HEK293T (cell line): ENCODE measurements at regions not wholly inside any gene's neighbourhood (a gene's known extent, or its start where the extent isn't known, plus 50 kb on each side); places are given as distances from the start of the nearest gene placed in this dataset.

Experiments
- CTCF ChIA-PET: fragments of 350-600 bp; formaldehyde crosslinking; extraction: SDS; loops from one replicate; lab custom pipeline; 2021; ENCODE audit warnings: antibody characterized with exemption, inconsistent platforms; lab: Yijun Ruan, JAX
- POLR2A ChIA-PET: fragments of 350-600 bp; formaldehyde crosslinking; extraction: SDS; loops from one replicate; lab custom pipeline; 2020; ENCODE audit warnings: antibody characterized with exemption, inconsistent platforms; lab: Yijun Ruan, JAX
- DNase-seq: peaks from one replicate; pipeline ENCODE4 v3.0.0; 2012; ENCODE audit warnings: mixed read lengths; ENCODE audit errors: extremely low spot score
- ARNT ChIP-seq: fragments of 450-650 bp; IDR thresholded peaks from 2 replicates; pipeline ENCODE4 v1.6.1; 2017; ENCODE audit warnings: mild to moderate bottlenecking
- BHLHE40 ChIP-seq: fragments of 450-650 bp; IDR thresholded peaks from 2 replicates; pipeline ENCODE4 v1.6.1; 2016; ENCODE audit warnings: mild to moderate bottlenecking, moderate library complexity, borderline replicate concordance
- CTBP1 ChIP-seq: fragments of 450-650 bp; IDR thresholded peaks from 2 replicates; pipeline ENCODE4 v1.6.1; 2016; ENCODE audit warnings: borderline replicate concordance
- ELF4 ChIP-seq: fragments of 450-650 bp; IDR thresholded peaks from 2 replicates; pipeline ENCODE4 v1.6.1; 2017; ENCODE audit warnings: antibody characterized with exemption
- FOXA1 ChIP-seq: fragments of 450-650 bp; IDR thresholded peaks from 2 replicates; pipeline ENCODE4 v1.6.1; 2016; ENCODE audit warnings: mild to moderate bottlenecking
- FOXK2 ChIP-seq: fragments of 450-650 bp; IDR thresholded peaks from 2 replicates; pipeline ENCODE4 v1.6.1; 2016; ENCODE audit warnings: mild to moderate bottlenecking
- FOXM1 ChIP-seq: fragments of 450-650 bp; IDR thresholded peaks from 2 replicates; pipeline ENCODE4 v1.6.1; 2017; ENCODE audit warnings: mild to moderate bottlenecking, borderline replicate concordance
- HDGF ChIP-seq: fragments of 450-650 bp; IDR thresholded peaks from 2 replicates; pipeline ENCODE4 v1.6.1; 2017; ENCODE audit warnings: antibody characterized with exemption, borderline replicate concordance
- L3MBTL2 ChIP-seq: fragments of 450-650 bp; conservative IDR thresholded peaks from 2 replicates; pipeline ENCODE4 v1.6.1; 2016; ENCODE audit warnings: mild to moderate bottlenecking
- LEF1 ChIP-seq: fragments of 450-650 bp; IDR thresholded peaks from 2 replicates; pipeline ENCODE4 v1.6.1; 2017; ENCODE audit warnings: mild to moderate bottlenecking, borderline replicate concordance
- NFRKB ChIP-seq: fragments of 450-650 bp; IDR thresholded peaks from 2 replicates; pipeline ENCODE4 v1.6.1; 2016; ENCODE audit warnings: mild to moderate bottlenecking, moderate library complexity
- PKNOX1 ChIP-seq: fragments of 450-650 bp; IDR thresholded peaks from 2 replicates; pipeline ENCODE4 v1.6.1; 2016
- SP1 ChIP-seq: fragments of 450-650 bp; IDR thresholded peaks from 2 replicates; pipeline ENCODE4 v1.6.1; 2017
- SUZ12 ChIP-seq: fragments of 450-650 bp; IDR thresholded peaks from 2 replicates; pipeline ENCODE4 v1.6.1; 2016; ENCODE audit warnings: mild to moderate bottlenecking
- TARDBP ChIP-seq: fragments of 450-650 bp; IDR thresholded peaks from 2 replicates; pipeline ENCODE4 v1.6.1; 2016
- ZNF384 ChIP-seq: fragments of 450-650 bp; IDR thresholded peaks from 2 replicates; pipeline ENCODE4 v1.6.1; 2016

DNA sequence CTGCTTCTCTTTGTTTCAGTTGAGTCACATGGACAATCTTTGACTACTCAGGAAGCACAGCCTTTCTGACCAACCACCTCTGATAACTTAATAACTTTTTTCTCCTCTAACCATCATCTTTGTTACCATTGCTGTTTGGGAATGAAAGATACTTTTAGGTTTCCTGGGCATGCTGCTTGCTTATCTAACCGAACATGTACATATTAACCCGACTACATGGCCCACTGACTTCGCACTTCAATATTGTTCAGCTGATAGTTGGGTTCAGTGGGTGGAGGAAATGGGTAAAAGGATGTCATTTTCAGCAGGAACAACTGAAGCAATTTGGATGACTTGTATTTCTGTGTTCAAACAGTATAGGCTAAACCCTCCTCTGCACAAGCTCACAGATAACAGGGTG, 214.3 kb downstream of the SQOR start:
- CTCF ChIA-PET, result no interaction called here
- POLR2A ChIA-PET, result no interaction called here
- no peak for TF ChIP-seq ARNT
- TF ChIP-seq SP1, result no peak
- no peak for TF ChIP-seq CTBP1
- no peak for TF ChIP-seq FOXA1
- no peak for TF ChIP-seq ZNF384
- TF ChIP-seq HDGF, result no peak
- no peak for TF ChIP-seq NFRKB
- no peak for TF ChIP-seq TARDBP
- no peak for TF ChIP-seq L3MBTL2
- no peak for DNase-seq

- no peak for DNase-seq
- CTCF ChIA-PET, result no interaction called here
- POLR2A ChIA-PET, result no interaction called here
- TF ChIP-seq CTBP1 (no peak), FOXM1 (no peak), BHLHE40 (no peak), ELF4 (no peak), LEF1 (no peak), FOXK2 (no peak), SUZ12 (no peak), FOXA1 (no peak), SP1 (no peak), NFRKB (no peak), L3MBTL2 (no peak), PKNOX1 (no peak), HDGF (no peak), ZNF384 (no peak), TARDBP (no peak), ARNT (no peak)
Observed at GRCh38 chr15:45854455-45855202, 219.8 kb downstream of the SQOR start.

DNA sequence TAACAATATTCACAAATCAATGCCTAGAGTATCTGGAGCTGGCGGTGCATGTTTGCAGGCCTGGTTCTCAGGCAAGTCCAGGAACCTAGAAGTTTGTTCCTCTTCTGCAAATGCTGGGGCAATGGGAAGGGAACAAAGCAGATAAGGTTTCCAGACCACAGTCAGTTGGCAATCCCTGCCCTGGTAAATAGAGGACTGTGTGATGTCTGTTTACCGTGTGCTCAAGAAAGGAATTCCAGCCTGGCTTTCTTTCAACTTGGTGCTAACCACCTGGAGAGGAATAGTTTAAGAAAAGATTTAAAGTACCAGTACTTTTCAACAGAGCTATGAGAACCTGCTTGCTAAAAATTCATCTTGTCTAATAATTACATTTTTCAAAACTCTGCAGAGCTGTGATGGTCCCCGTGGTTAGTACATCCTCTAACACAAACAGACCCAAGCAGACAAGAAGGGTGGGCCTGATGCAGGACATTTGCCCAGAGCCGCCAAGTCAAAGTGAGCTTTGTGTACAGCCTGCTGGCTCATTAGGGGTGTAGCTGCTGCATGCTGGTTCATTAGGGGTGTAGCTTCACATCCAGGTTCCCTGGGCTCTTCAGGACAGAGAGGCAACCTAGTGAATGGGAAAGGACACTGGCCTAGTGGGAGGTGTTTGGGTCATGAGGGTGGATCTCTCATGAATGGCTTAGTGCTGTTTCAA, 220.5 kb downstream of the SQOR start:
- no peak for DNase-seq
- TF ChIP-seq ZNF384, result no peak
- TF ChIP-seq CTBP1, result no peak
- TF ChIP-seq BHLHE40, result no peak
- no peak for TF ChIP-seq SUZ12
- TF ChIP-seq TARDBP, result no peak
- TF ChIP-seq FOXA1, result no peak
- no peak for TF ChIP-seq ELF4
- TF ChIP-seq HDGF, result no peak
- no peak for TF ChIP-seq NFRKB
- TF ChIP-seq FOXK2, result no peak
- POLR2A ChIA-PET, result no interaction called here
- CTCF ChIA-PET, result no interaction called here

- ChIA-PET CTCF (no interaction called here), POLR2A (no interaction called here)
- TF ChIP-seq FOXA1, result no peak
- no peak for TF ChIP-seq FOXK2
- TF ChIP-seq TARDBP, result no peak
- no peak for TF ChIP-seq CTBP1
- no peak for TF ChIP-seq HDGF
- no peak for TF ChIP-seq FOXM1
- no peak for TF ChIP-seq SUZ12
- TF ChIP-seq LEF1, result no peak
- TF ChIP-seq NFRKB, result no peak
- no peak for DNase-seq
Observed at GRCh38 chr15:45855907-45856579, 221.2 kb downstream of the SQOR start.

- ChIA-PET CTCF (no interaction called here), POLR2A (no interaction called here)
- DNase-seq, result no peak
- TF ChIP-seq FOXK2 (no peak), CTBP1 (no peak)
Observed at GRCh38 chr15:45857291-45857690, 222.5 kb downstream of the SQOR start.

- POLR2A ChIA-PET, result no interaction called here
- DNase-seq, result no peak
- TF ChIP-seq PKNOX1, result no peak
- TF ChIP-seq CTBP1, result no peak
- TF ChIP-seq FOXA1, result no peak
- TF ChIP-seq FOXK2, result no peak
- TF ChIP-seq HDGF, result no peak
- no peak for TF ChIP-seq FOXM1
- TF ChIP-seq TARDBP, result no peak
- no peak for TF ChIP-seq ARNT
- no peak for TF ChIP-seq LEF1
- TF ChIP-seq NFRKB, result no peak
- TF ChIP-seq BHLHE40, result no peak
- TF ChIP-seq ZNF384, result no peak
- TF ChIP-seq ELF4, result no peak
- no peak for TF ChIP-seq SP1
- TF ChIP-seq L3MBTL2, result no peak
- no peak for TF ChIP-seq SUZ12
- CTCF ChIA-PET, result no interaction called here
Observed at GRCh38 chr15:45858491-45858890, 223.7 kb downstream of the SQOR start.
